Heart right ventricle (tissue), 16 donors: ENCODE measurements at regions not wholly inside any gene's neighbourhood (a gene's known extent, or its start where the extent isn't known, plus 50 kb on each side); places are given as distances from the start of the nearest gene placed in this dataset.

Experiments used
- ATAC-seq, 8 donors: fragments of 200-7000 bp; cut with Tn5 transposase; one replicate each; pipeline ENCODE4 v1.9.1; 2020; ENCODE audit warnings: mild to moderate bottlenecking in 8 of 8, moderate library complexity in 8 of 8, moderate number of reproducible peaks in 1 of 8
- DNase-seq, 2 donors: peaks; one replicate each; pipeline ENCODE4 v3.0.0-alpha.2; 2020
- H3K27ac ChIP-seq, 10 donors: fragments of 200-600 bp; sonication (generic) in 2 of 10; one replicate each; pipeline versions ENCODE4 v1.5.0 to v1.8.0; 2020 to 2022; ENCODE audit warnings: mild to moderate bottlenecking in 3 of 10
- H3K27me3 ChIP-seq, 7 donors: fragments of 200-600 bp; one replicate each; pipeline ENCODE4 v1.8.0; 2021 to 2022; ENCODE audit warnings: mild to moderate bottlenecking in 2 of 7
- H3K36me3 ChIP-seq, 9 donors: fragments of 200-600 bp; sonication (generic) in 1 of 9; one replicate each; pipeline versions ENCODE4 v1.5.0 to v1.8.0; 2020 to 2022; ENCODE audit warnings: mild to moderate bottlenecking in 2 of 9
- H3K4me1 ChIP-seq, 9 donors: fragments of 200-600 bp; sonication (generic) in 1 of 9; one replicate each; pipeline versions ENCODE4 v1.5.0 to v1.8.0; 2020 to 2022; ENCODE audit warnings: mild to moderate bottlenecking in 4 of 9
- H3K4me3 ChIP-seq, 10 donors: fragments of 200-600 bp; sonication (generic) in 2 of 10; one replicate each; pipeline versions ENCODE4 v1.5.0 to v1.8.0; 2020 to 2022; ENCODE audit warnings: mild to moderate bottlenecking in 7 of 10, moderate library complexity in 2 of 10
- H3K9me3 ChIP-seq, 11 donors: fragments of 200-600 bp in 10 of 11; sonication (generic) in 2 of 11; one replicate each; pipeline versions ENCODE4 v1.5.0 to v1.8.0; 2013 to 2022; ENCODE audit warnings: mild to moderate bottlenecking in 2 of 11, control low read depth in 1 of 11, moderate library complexity in 1 of 11
- WGBS, 2 donors: extraction: QIAGEN DNeasy Blood & Tissue Kit; methylation state at CpG; one replicate each; pipeline ENCODE4 v1.1.7; 2013; ENCODE audit warnings: inconsistent platforms in 1 of 2; 5-methylcytosine and 5-hydroxymethylcytosine counted together
- intact Hi-C, 10 donors: fragments of 100-400 bp; cut with DNase I; formaldehyde crosslinking; loops; one replicate each; pipeline versions ENCODE4 v1.11.1 to v1.14.2; 2022
- TF ChIP-seq, protein P1 (sequence below), 9 donors: fragments of 200-600 bp; sonication (generic) in 2 of 9; IDR thresholded peaks; one replicate each; pipeline versions ENCODE4 v1.5.0 to v1.8.0; 2021 to 2022; ENCODE audit warnings: antibody characterized with exemption in 9 of 9, mild to moderate bottlenecking in 5 of 9, moderate library complexity in 1 of 9
- donor health status: Arrhythmogenic right ventricular cardiomyopathy.
- donor health status: ischemic (EF 13 %, LVEDD 7.1; RV severe dilation, severe dysfunction).
- donor health status: healthy with polysubstance abuse.
- donor health status: DM: no; HTN: yes; CAD: no.
- donor health status: DM: no; HTN: no; CAD: no.
- donor health status: ischemic (EF 25% LVEDD 6.9; RV normal size, moderate dysfunction).
- donor health status: ischemic (EF 25% LVEDD 5.7; RV mildly dilated, moderate dysfunction).
- donor health status: healthy.
- donor health status: DM: yes; HTN: yes; CAD: no.
- donor health status: Ischemic cardiomyopathy.
- donor health status: ischemic (EF 35%, LVEDD 5.7; RV mildly dilated, moderate dysfunction).
- donor health status: nonischemic (EF 11% LVEDD 7.7; RV severe dilation, severe dysfunction).
- donor health status: DM: yes; HTN: yes; CAD: no.
- donor health status: PGD.
- donor health status: ischemic (EF 29% LVEDD 5.4; RV normal size, mild dysfunction).
- donor health status: nonischemic (EF 23%, LVEDD 6.1; RV moderate dilation, normal function).

DNA sequence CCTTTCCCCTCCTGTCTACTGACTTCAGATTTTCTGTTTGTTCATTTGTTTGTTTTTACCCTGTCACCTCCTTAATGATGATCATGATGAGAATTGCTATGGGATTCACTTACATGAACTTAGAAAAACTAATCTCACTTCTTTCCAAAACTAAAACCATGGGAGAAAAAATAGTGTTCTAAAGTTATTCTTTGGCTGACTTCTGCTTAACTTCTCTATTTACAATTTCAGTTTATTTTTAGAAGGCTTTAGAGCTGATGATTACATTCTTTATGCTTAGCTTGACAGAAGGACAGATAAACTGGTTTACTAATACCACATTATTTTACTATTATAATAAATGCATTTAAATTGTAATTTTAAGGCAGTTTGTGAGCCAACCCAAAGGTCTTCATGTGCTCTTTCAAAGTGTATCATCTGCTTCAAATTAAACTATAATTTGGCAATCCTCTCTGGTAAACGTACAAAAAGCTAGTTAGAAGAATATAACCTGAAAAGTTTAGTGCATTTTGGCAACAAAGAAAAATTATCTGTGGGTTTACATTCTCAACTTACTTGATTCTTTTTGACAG lies 676.8 kb upstream of the UBE2E2 start:
- no peak overlapping the region for H3K27ac ChIP-seq
- WGBS, 2 donors = 27 to 44% methylated on average over 1 of the region's 1 CpG

DNA sequence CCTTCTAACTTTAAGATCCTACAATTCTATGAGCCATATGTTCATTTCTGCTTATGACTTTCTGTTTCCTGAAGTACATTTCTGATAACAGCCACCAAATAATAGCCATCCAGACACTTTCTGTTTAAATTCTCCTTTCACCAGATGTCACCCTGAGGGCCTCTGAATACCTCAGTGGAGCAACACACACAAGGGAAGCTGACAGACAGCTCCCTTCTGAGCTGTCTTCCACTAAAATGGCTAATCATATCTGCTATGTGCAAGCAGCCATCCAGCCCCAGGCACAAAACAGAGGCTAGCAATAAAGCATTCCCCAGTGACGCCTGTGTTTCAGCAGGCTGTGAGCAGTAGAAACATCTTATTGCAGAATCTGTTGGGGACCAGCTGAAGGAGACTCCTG lies 666.6 kb upstream of the UBE2E2 start:
- ATAC-seq = no peak
- H3K9me3 ChIP-seq = peaks cover 0 to 8% (median 0%) of the 10 kb centered on the region in 11 donors
- H3K27ac ChIP-seq = no peak overlapping the region
- intact Hi-C loops = no loop called here
- no peaks in the 10 kb centered on the region for H3K36me3 ChIP-seq
- H3K4me3 ChIP-seq = no peak overlapping the region
- H3K4me1 ChIP-seq = no peaks in the 10 kb centered on the region
- WGBS, 2 donors = 23 to 25% methylated on average over 1 of the region's 1 CpG
- H3K27me3 ChIP-seq = no peaks in the 10 kb centered on the region
- DNase-seq = no peak
- TF ChIP-seq, protein P1, sequence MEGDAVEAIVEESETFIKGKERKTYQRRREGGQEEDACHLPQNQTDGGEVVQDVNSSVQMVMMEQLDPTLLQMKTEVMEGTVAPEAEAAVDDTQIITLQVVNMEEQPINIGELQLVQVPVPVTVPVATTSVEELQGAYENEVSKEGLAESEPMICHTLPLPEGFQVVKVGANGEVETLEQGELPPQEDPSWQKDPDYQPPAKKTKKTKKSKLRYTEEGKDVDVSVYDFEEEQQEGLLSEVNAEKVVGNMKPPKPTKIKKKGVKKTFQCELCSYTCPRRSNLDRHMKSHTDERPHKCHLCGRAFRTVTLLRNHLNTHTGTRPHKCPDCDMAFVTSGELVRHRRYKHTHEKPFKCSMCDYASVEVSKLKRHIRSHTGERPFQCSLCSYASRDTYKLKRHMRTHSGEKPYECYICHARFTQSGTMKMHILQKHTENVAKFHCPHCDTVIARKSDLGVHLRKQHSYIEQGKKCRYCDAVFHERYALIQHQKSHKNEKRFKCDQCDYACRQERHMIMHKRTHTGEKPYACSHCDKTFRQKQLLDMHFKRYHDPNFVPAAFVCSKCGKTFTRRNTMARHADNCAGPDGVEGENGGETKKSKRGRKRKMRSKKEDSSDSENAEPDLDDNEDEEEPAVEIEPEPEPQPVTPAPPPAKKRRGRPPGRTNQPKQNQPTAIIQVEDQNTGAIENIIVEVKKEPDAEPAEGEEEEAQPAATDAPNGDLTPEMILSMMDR (IDR thresholded peaks at IDR 0.05) = no peak

More for the DNA sequence above, 676.8 kb upstream of the UBE2E2 start:
- Histone ChIP-seq H3K9me3 (peaks cover 0 to 13% (median 0%) of the 10 kb centered on the region in 11 donors), H3K4me1 (no peaks in the 10 kb centered on the region), H3K4me3 (no peak overlapping the region), H3K36me3 (no peaks in the 10 kb centered on the region), H3K27me3 (no peaks in the 10 kb centered on the region)
- no peak for ATAC-seq
- TF ChIP-seq, protein P1 (IDR thresholded peaks at IDR 0.05) = no peak
- no peak for DNase-seq
- intact Hi-C loops = no loop called here

DNA sequence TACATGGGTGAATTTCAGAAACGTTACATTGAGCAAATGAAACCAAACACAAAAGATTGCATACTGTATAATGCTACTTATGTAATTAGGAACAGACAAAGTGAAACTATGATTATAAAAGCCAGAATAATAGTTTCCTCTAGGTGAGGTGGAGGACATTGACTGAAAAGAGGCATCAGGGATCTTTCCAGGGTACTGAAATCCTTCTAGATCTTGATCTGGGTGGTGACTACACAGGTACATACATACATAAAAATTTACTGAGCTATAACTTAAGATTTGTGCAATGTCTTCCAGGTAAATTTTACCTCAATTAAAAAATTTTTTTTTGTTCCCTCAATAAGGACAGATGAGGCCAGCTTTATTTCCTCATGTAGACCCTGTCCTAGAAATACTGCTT lies 665.6 kb upstream of the UBE2E2 start:
- no peak for ATAC-seq
- Histone ChIP-seq H3K36me3 (no peaks in the 10 kb centered on the region), H3K4me3 (no peak overlapping the region), H3K27me3 (no peaks in the 10 kb centered on the region), H3K4me1 (no peaks in the 10 kb centered on the region), H3K9me3 (peaks cover 0 to 4% (median 0%) of the 10 kb centered on the region in 11 donors), H3K27ac (no peak overlapping the region)
- intact Hi-C loops = no loop called here
- 62 to 72% methylated on average over 1 of the region's 1 CpG for WGBS, 2 donors
- no peak for DNase-seq
- TF ChIP-seq, protein P1 (IDR thresholded peaks at IDR 0.05) = no peak

DNA sequence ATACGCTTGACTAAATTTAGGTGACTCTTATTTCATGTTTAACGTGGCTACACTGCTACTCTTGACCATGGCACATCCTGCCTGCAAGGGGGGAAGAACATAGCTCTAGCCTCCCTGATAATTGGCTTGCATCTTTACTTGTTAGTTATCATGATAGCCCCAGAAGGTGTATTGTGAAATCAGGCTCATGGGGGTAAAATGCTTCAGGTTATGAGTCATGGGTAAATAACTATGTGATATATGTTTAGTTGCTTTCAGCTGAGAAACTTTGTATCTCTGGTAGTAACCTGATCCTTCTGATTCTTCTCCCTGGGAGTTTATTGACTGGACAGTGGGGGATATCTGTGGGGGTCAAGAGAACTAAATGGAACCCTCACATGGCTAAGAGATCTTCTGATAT lies 660.8 kb upstream of the UBE2E2 start:
- H3K4me3 ChIP-seq = no peak overlapping the region
- TF ChIP-seq, protein P1 (IDR thresholded peaks at IDR 0.05) = no peak
- peaks cover 0 to 4% (median 0%) of the 10 kb centered on the region in 11 donors for H3K9me3 ChIP-seq
- H3K36me3 ChIP-seq = no peaks in the 10 kb centered on the region
- no peak overlapping the region for H3K27ac ChIP-seq
- WGBS, 2 donors = 76% methylated on average over 2 of the region's 2 CpGs
- no peaks in the 10 kb centered on the region for H3K27me3 ChIP-seq
- DNase-seq (no peak), ATAC-seq (no peak)
- intact Hi-C loops = no loop called here
- H3K4me1 ChIP-seq = no peaks in the 10 kb centered on the region
